WTC11 (cell line): ENCODE measurements at regions not wholly inside any gene's neighbourhood (a gene's known extent, or its start where the extent isn't known, plus 50 kb on each side); places are given as distances from the start of the nearest gene placed in this dataset.

Experiments
- ATAC-seq: fragments of 200-7000 bp; cut with Tn5 transposase; 2 replicates; pipeline ENCODE4 v1.10.0; 2021; ENCODE audit warnings: mild to moderate bottlenecking, moderate library complexity
- CTCF ChIA-PET: fragments of 300-600 bp; sonication (Branson Sonifier 250); formaldehyde crosslinking; loops from one replicate; lab custom pipeline; 2021; ENCODE audit warnings: antibody characterized with exemption; lab: Charles Lee
- POLR2A ChIA-PET: fragments of 350-600 bp; sonication (Branson Sonifier 250); formaldehyde crosslinking; loops from one replicate; lab custom pipeline; 2021; ENCODE audit warnings: antibody characterized with exemption; lab: Charles Lee
- DNase-seq: peaks from one replicate; pipeline ENCODE4 v3.0.0; 2021; ENCODE audit warnings: low spot score
- H3K27ac Mint-ChIP-seq: 2 replicates; pipeline ENCODE4 v1.8.0; 2021; ENCODE audit warnings: mixed read lengths
- H3K27me3 Mint-ChIP-seq: 2 replicates; pipeline ENCODE4 v1.8.0; 2021; ENCODE audit warnings: low read depth, mild to moderate bottlenecking, moderate library complexity, mixed read lengths
- H3K36me3 Mint-ChIP-seq: 2 replicates; pipeline ENCODE4 v1.8.0; 2021; ENCODE audit warnings: mixed read lengths
- H3K4me1 Mint-ChIP-seq: 2 replicates; pipeline ENCODE4 v1.8.0; 2022; ENCODE audit warnings: mixed read lengths
- H3K4me3 Mint-ChIP-seq: 2 replicates; pipeline ENCODE4 v1.8.0; 2021; ENCODE audit warnings: mild to moderate bottlenecking, moderate library complexity, mixed read lengths
- H3K9me3 Mint-ChIP-seq: 2 replicates; pipeline ENCODE4 v1.8.0; 2021; ENCODE audit warnings: mixed read lengths
- ATF2 ChIP-seq: sonication (generic); formaldehyde crosslinking; IDR thresholded peaks from 2 replicates; pipeline ENCODE4 v1.8.1; 2022; ENCODE audit warnings: low read depth, missing genetic modification reagents, borderline replicate concordance
- CREM ChIP-seq: sonication (generic); formaldehyde crosslinking; IDR thresholded peaks from 2 replicates; pipeline ENCODE4 v1.8.1; 2022; ENCODE audit warnings: mild to moderate bottlenecking, missing genetic modification reagents, moderate library complexity
- E2F5 ChIP-seq: sonication (generic); formaldehyde crosslinking; IDR thresholded peaks from 2 replicates; pipeline ENCODE4 v1.8.1; 2022; ENCODE audit warnings: mild to moderate bottlenecking, moderate library complexity, missing genetic modification reagents
- FOXJ3 ChIP-seq: sonication (generic); formaldehyde crosslinking; IDR thresholded peaks from 2 replicates; pipeline ENCODE4 v1.9.0; 2021; ENCODE audit warnings: missing genetic modification reagents, mild to moderate bottlenecking, borderline replicate concordance
- GTF2I ChIP-seq: fragments of 250-450 bp; sonication (Bioruptor Pico); conservative IDR thresholded peaks from 2 replicates; pipeline ENCODE4 v1.4.0; 2021; ENCODE audit warnings: mild to moderate bottlenecking
- IRF1 ChIP-seq: sonication (generic); formaldehyde crosslinking; IDR thresholded peaks from 2 replicates; pipeline ENCODE4 v1.8.0; 2023; ENCODE audit warnings: missing genetic modification reagents
- MAX ChIP-seq: sonication (generic); formaldehyde crosslinking; IDR thresholded peaks from 2 replicates; pipeline ENCODE4 v1.8.0; 2022; ENCODE audit warnings: mild to moderate bottlenecking, missing genetic modification reagents
- MYBL2 ChIP-seq: sonication (generic); formaldehyde crosslinking; IDR thresholded peaks from 2 replicates; pipeline ENCODE4 v1.8.1; 2023; ENCODE audit warnings: mild to moderate bottlenecking, moderate library complexity, missing genetic modification reagents
- NFE2L1 ChIP-seq: sonication (generic); formaldehyde crosslinking; IDR thresholded peaks from 2 replicates; pipeline ENCODE4 v1.8.1; 2023; ENCODE audit warnings: missing genetic modification reagents
- NR1H2 ChIP-seq: sonication (generic); formaldehyde crosslinking; IDR thresholded peaks from 2 replicates; pipeline ENCODE4 v1.9.0; 2021; ENCODE audit warnings: mild to moderate bottlenecking, moderate library complexity, missing genetic modification reagents
- ZNF263 ChIP-seq: sonication (generic); formaldehyde crosslinking; IDR thresholded peaks from 2 replicates; pipeline ENCODE4 v1.8.1; 2022; ENCODE audit warnings: low read depth, mild to moderate bottlenecking, moderate library complexity, missing genetic modification reagents
- ZNF317 ChIP-seq: sonication (generic); formaldehyde crosslinking; IDR thresholded peaks from 2 replicates; pipeline ENCODE4 v1.8.1; 2023; ENCODE audit warnings: low read depth, mild to moderate bottlenecking, moderate library complexity, missing genetic modification reagents, borderline replicate concordance
- ZNF532 ChIP-seq: fragments of 250-450 bp; sonication (Bioruptor Pico); IDR thresholded peaks from 2 replicates; pipeline ENCODE4 v1.9.0; 2021; ENCODE audit warnings: mild to moderate bottlenecking, borderline replicate concordance
- ZNF671 ChIP-seq: fragments of 250-450 bp; sonication (Bioruptor Pico); IDR thresholded peaks from 2 replicates; pipeline ENCODE4 v1.8.0; 2021; ENCODE audit warnings: mild to moderate bottlenecking

GRCh38 chr11:71311928-71312510 lies 59.6 kb upstream of the SHANK2 start (continued):
- TF ChIP-seq ZNF532 (CRISPR knock-in tag): no peak
- TF ChIP-seq ZNF317 (CRISPR knock-in tag): no peak
- TF ChIP-seq MYBL2 (CRISPR knock-in tag): no peak

- no peak for DNase-seq
- no peak for ATAC-seq
- H3K9me3 Mint-ChIP-seq: peaks cover 26% of the 10 kb centered on the region
- no peak for TF ChIP-seq GTF2I (CRISPR knock-in tag)
- no peak for TF ChIP-seq ZNF671 (CRISPR knock-in tag)
- TF ChIP-seq, all 79 proteins: peak for 0
- H3K27me3 Mint-ChIP-seq: peaks cover 23% of the 10 kb centered on the region
- H3K4me3 Mint-ChIP-seq: no peak overlapping the region
- peaks cover 2% of the 10 kb centered on the region; the same call in 1 of the 2 replicates for H3K36me3 Mint-ChIP-seq
- ChIA-PET CTCF (no interaction called here), POLR2A (no interaction called here)
- H3K27ac Mint-ChIP-seq: no peak overlapping the region
- H3K4me1 Mint-ChIP-seq: no peaks in the 10 kb centered on the region
Measured at GRCh38 chr11:71311176-71311925, 59.0 kb upstream of the SHANK2 start.

- Mint-ChIP-seq H3K4me1 (no peaks in the 10 kb centered on the region), H3K36me3 (no peaks in the 10 kb centered on the region), H3K9me3 (peaks cover 15% of the 10 kb centered on the region), H3K27me3 (peaks cover 13% of the 10 kb centered on the region), H3K27ac (no peak overlapping the region), H3K4me3 (no peak overlapping the region)
- CTCF ChIA-PET: no interaction called here
- POLR2A ChIA-PET: no interaction called here
- TF ChIP-seq ATF2 (CRISPR knock-in tag) (no peak), FOXJ3 (CRISPR knock-in tag) (no peak), NFE2L1 (CRISPR knock-in tag) (no peak), CREM (CRISPR knock-in tag) (no peak), E2F5 (CRISPR knock-in tag) (no peak), MAX (no peak), ZNF263 (no peak), NR1H2 (CRISPR knock-in tag) (no peak), IRF1 (CRISPR knock-in tag) (no peak)
- no peak for ATAC-seq
- DNase-seq: no peak
Measured at GRCh38 chr11:71310184-71310583, 57.8 kb upstream of the SHANK2 start.
